GM18870 (cell line): ENCODE measurements at regions not wholly inside any gene's neighbourhood (a gene's known extent, or its start where the extent isn't known, plus 50 kb on each side); places are given as distances from the start of the nearest gene placed in this dataset.

Experiments
- ATAC-seq: cut with Tn5 transposase; IDR thresholded peaks from one replicate; pipeline ENCODE4 v1.9.1; 2021; ENCODE audit warnings: moderate library complexity; ENCODE audit not compliant: unreplicated experiment

DNA sequence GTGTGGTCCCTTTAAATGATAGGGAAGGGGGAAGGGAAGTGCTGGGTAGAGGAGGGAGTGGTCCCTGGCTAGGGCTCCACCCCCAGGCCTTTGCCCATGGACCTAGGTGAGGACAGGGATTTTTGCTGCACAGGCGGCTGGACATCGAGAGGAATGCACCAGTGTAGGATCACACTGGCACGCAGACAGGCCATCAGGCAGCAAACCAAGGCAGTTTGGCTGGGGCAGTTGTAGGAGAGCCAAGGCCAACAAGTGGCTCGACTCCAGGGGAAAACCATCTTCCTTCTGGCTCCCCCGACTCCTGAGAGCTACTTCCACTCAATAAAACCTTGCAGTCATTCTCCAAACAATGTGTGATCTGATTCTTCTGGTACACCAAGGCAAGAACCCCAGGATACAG, 402.0 kb upstream of the LRRTM1 start:
- no peak for ATAC-seq

DNA sequence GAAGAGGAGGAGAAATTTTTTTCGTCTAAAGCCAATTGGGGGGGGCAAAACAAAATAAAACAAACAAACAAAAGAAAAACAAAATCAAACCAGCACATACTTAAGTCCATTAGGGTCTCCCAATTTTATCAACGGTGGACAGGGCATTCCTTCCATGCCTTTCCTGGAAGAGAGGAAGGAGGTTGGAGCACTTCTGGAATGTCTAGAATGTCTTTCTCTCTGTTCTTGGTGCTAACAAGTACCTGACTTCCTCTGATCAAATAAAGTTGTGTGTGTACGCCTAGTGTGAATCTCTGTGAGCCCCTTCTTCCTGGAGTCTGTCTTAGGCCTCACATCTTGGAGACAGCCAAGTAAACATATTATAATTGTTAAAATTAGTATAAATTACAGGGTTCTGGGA, 399.0 kb upstream of the LRRTM1 start:
- no peak for ATAC-seq

DNA sequence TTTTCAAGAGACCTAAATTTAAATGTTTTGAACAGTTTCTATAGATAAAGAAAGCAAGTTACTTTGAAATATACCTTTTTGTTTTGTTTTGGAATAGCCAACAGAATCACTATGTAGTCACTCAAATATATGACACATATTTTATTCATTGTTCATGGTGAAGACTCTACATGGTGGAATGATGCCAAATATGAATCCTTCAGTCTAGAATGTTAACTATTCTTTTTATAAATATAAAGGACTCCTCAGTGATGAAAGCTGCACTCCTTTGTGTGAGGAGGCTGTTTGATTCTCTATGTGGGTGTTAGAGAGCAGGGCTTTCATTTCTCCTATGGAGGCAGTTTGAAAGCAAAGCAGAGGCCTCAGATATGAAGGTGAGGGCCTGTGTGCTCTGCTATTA, 396.4 kb upstream of the LRRTM1 start:
- no peak for ATAC-seq
